LoVo (cell line): ENCODE measurements at regions not wholly inside any gene's neighbourhood (a gene's known extent, or its start where the extent isn't known, plus 50 kb on each side); places are given as distances from the start of the nearest gene placed in this dataset.
"Not testable (repeated sequence)": the region's sequence is repeated elsewhere in the genome, so short reads cannot be mapped to it uniquely, and the experiment has no call there.

Experiments
- DNase-seq: peaks from one replicate; pipeline ENCODE4 v3.0.0-alpha.2; 2016; ENCODE audit warnings: low spot score

GRCh38 chr21:14683063-14683462, 136.9 kb upstream of the SAMSN1 start:
- no peak for DNase-seq

GRCh38 chr21:14678973-14679574, 133.0 kb upstream of the SAMSN1 start:
- no peak for DNase-seq

GRCh38 chr21:14677639-14678179, 131.6 kb upstream of the SAMSN1 start:
- no peak for DNase-seq

- no peak for DNase-seq
Observed at GRCh38 chr21:14677013-14677412, 130.9 kb upstream of the SAMSN1 start.

GRCh38 chr21:14675774-14676530, 129.8 kb upstream of the SAMSN1 start:
- no peak for DNase-seq

GRCh38 chr21:14673649-14674048, 127.5 kb upstream of the SAMSN1 start:
- DNase-seq = no peak

- DNase-seq = no peak
Observed at GRCh38 chr21:14672466-14672865, 126.4 kb upstream of the SAMSN1 start.

GRCh38 chr21:14670409-14670808, 124.3 kb upstream of the SAMSN1 start:
- DNase-seq = no peak

GRCh38 chr21:14669092-14669491, 123.0 kb upstream of the SAMSN1 start:
- DNase-seq = not testable (repeated sequence)

- DNase-seq = no peak
Observed at GRCh38 chr21:14657241-14658008, 111.3 kb upstream of the SAMSN1 start.

- no peak for DNase-seq
Observed at GRCh38 chr21:14646893-14647292, 100.8 kb upstream of the SAMSN1 start.

- DNase-seq = no peak
Observed at GRCh38 chr21:14645702-14646101, 99.6 kb upstream of the SAMSN1 start.

- no peak for DNase-seq
Observed at GRCh38 chr21:14632359-14632758, 86.2 kb upstream of the SAMSN1 start.

GRCh38 chr21:14630556-14631069, 84.5 kb upstream of the SAMSN1 start:
- DNase-seq = no peak

GRCh38 chr21:14629461-14629860, 83.3 kb upstream of the SAMSN1 start:
- DNase-seq = no peak

GRCh38 chr21:14623079-14623478, 77.0 kb upstream of the SAMSN1 start:
- DNase-seq = not testable (repeated sequence)

GRCh38 chr21:14620152-14620551, 74.0 kb upstream of the SAMSN1 start:
- DNase-seq = no peak

- DNase-seq = no peak
Observed at GRCh38 chr21:14617871-14618270, 71.8 kb upstream of the SAMSN1 start.

- no peak for DNase-seq
Observed at GRCh38 chr21:14617040-14617393, 70.9 kb upstream of the SAMSN1 start.

- no peak for DNase-seq
Observed at GRCh38 chr21:14616380-14617039, 70.4 kb upstream of the SAMSN1 start.

- DNase-seq = no peak
Observed at GRCh38 chr21:14615359-14615974, 69.4 kb upstream of the SAMSN1 start.

GRCh38 chr21:14614287-14614686, 68.2 kb upstream of the SAMSN1 start:
- DNase-seq = no peak
